DND-41 (cell line): ENCODE measurements at regions not wholly inside any gene's neighbourhood (a gene's known extent, or its start where the extent isn't known, plus 50 kb on each side); places are given as distances from the start of the nearest gene placed in this dataset.
"Not testable (repeated sequence)": the region's sequence is repeated elsewhere in the genome, so short reads cannot be mapped to it uniquely, and the experiment has no call there.

Experiments used
- ATAC-seq: fragments of 200-7000 bp; cut with Tn5 transposase; 3 replicates; pipeline ENCODE4 v1.9.1; 2021; ENCODE audit warnings: low read depth; ENCODE audit not compliant: insufficient read depth
- DNase-seq: peaks from one replicate; pipeline ENCODE4 v3.0.0-alpha.2; 2020
- H2AFZ ChIP-seq: 2 replicates; pipeline ENCODE4 v1.6.0; 2012; ENCODE audit warnings: low read depth, low read length
- H3K27ac ChIP-seq: 2 replicates; pipeline ENCODE4 v1.5.1; 2012; ENCODE audit warnings: low read length, inconsistent platforms
- H3K27me3 ChIP-seq: fragments of 200-600 bp; sonication (generic); 2 replicates; pipeline ENCODE4 v1.6.0; 2012; ENCODE audit warnings: low read length, mild to moderate bottlenecking, inconsistent platforms; ENCODE audit not compliant: insufficient read depth, poor library complexity
- H3K36me3 ChIP-seq: 2 replicates; pipeline ENCODE4 v1.5.1; 2012; ENCODE audit warnings: low read length, inconsistent platforms; ENCODE audit not compliant: insufficient read depth
- H3K4me1 ChIP-seq: 2 replicates; pipeline ENCODE4 v1.5.1; 2012; ENCODE audit warnings: mild to moderate bottlenecking, low read length; ENCODE audit not compliant: insufficient read depth
- H3K4me2 ChIP-seq: 2 replicates; pipeline ENCODE4 v1.6.0; 2012; ENCODE audit warnings: mild to moderate bottlenecking, moderate library complexity, low read length, inconsistent platforms; ENCODE audit not compliant: insufficient read depth
- H3K4me3 ChIP-seq, 2 experiments: fragments of 200-600 bp in 1 of 2; shearing (Covaris generic) in 1 of 2; 2 replicates each; pipeline ENCODE4 v1.5.1; 2012 to 2016; ENCODE audit warnings: inconsistent platforms in 2 of 2, low read length in 2 of 2, mild to moderate bottlenecking in 2 of 2, low read depth in 1 of 2, moderate library complexity in 1 of 2
- H3K79me2 ChIP-seq: 2 replicates; pipeline ENCODE4 v1.6.0; 2012; ENCODE audit warnings: low read length, inconsistent platforms; ENCODE audit not compliant: insufficient read depth
- H3K9ac ChIP-seq: 2 replicates; pipeline ENCODE4 v1.6.0; 2012; ENCODE audit warnings: low read depth, mild to moderate bottlenecking, inconsistent platforms, low read length, moderate library complexity
- H3K9me3 ChIP-seq: 2 replicates; pipeline ENCODE4 v1.5.1; 2012; ENCODE audit warnings: low read length, moderate library complexity, mild to moderate bottlenecking, inconsistent platforms; ENCODE audit not compliant: insufficient read depth, severe bottlenecking
- H4K20me1 ChIP-seq: 2 replicates; pipeline ENCODE4 v1.6.0; 2012; ENCODE audit warnings: low read length; ENCODE audit not compliant: insufficient read depth

- not testable (repeated sequence) for H3K79me2 ChIP-seq, H3K27me3 ChIP-seq, H3K36me3 ChIP-seq, H3K9me3 ChIP-seq, H3K4me1 ChIP-seq, H3K27ac ChIP-seq, ATAC-seq, H4K20me1 ChIP-seq, H3K9ac ChIP-seq, H3K4me3 ChIP-seq, H3K4me2 ChIP-seq, H2AFZ ChIP-seq, DNase-seq
These were observed 350.0 kb upstream of the FOLH1 start for GRCh38 chr11:49558261-49558847.

GRCh38 chr11:49560593-49560992 is 352.2 kb upstream of the FOLH1 start:
- H3K9me3 ChIP-seq, H4K20me1 ChIP-seq, H3K9ac ChIP-seq, H3K4me2 ChIP-seq, H3K79me2 ChIP-seq, H3K27me3 ChIP-seq, DNase-seq, H3K36me3 ChIP-seq, H3K4me3 ChIP-seq, H3K27ac ChIP-seq, H2AFZ ChIP-seq, H3K4me1 ChIP-seq, ATAC-seq: not testable (repeated sequence)

- H3K4me1 ChIP-seq, H3K4me2 ChIP-seq, DNase-seq, H3K79me2 ChIP-seq, H3K36me3 ChIP-seq, H3K9me3 ChIP-seq, H3K27ac ChIP-seq, H3K27me3 ChIP-seq, H3K4me3 ChIP-seq, H4K20me1 ChIP-seq, H3K9ac ChIP-seq, H2AFZ ChIP-seq: not testable (repeated sequence)
- peak; percentile 65; the same call in 1 of the 3 replicates for ATAC-seq
These were observed 353.0 kb upstream of the FOLH1 start for GRCh38 chr11:49561240-49561880.

GRCh38 chr11:49562262-49562661 is 353.9 kb upstream of the FOLH1 start:
- H3K27ac ChIP-seq, H4K20me1 ChIP-seq, H3K27me3 ChIP-seq, H3K4me2 ChIP-seq, H3K4me1 ChIP-seq, H3K79me2 ChIP-seq, H3K4me3 ChIP-seq, H3K9ac ChIP-seq, ATAC-seq, H3K9me3 ChIP-seq, DNase-seq, H3K36me3 ChIP-seq, H2AFZ ChIP-seq: not testable (repeated sequence)

- H3K9me3 ChIP-seq: not testable (repeated sequence)
These were observed 371.1 kb upstream of the FOLH1 start for GRCh38 chr11:49579492-49579891.

GRCh38 chr11:49585495-49585894 is 366.7 kb upstream of the OR4C13 start:
- H3K36me3 ChIP-seq, H3K79me2 ChIP-seq, H3K27ac ChIP-seq, H2AFZ ChIP-seq, H4K20me1 ChIP-seq, H3K9ac ChIP-seq, H3K4me3 ChIP-seq, DNase-seq, ATAC-seq, H3K4me1 ChIP-seq, H3K9me3 ChIP-seq, H3K4me2 ChIP-seq, H3K27me3 ChIP-seq: not testable (repeated sequence)

More at GRCh38 chr11:49579492-49579891, 371.1 kb upstream of the FOLH1 start:
- H2AFZ ChIP-seq, H3K4me2 ChIP-seq, H4K20me1 ChIP-seq, H3K36me3 ChIP-seq, DNase-seq, H3K27me3 ChIP-seq, ATAC-seq, H3K27ac ChIP-seq, H3K9ac ChIP-seq, H3K4me3 ChIP-seq, H3K4me1 ChIP-seq, H3K79me2 ChIP-seq: not testable (repeated sequence)

GRCh38 chr11:49608892-49609291 is 343.3 kb upstream of the OR4C13 start:
- H4K20me1 ChIP-seq, H3K4me1 ChIP-seq, H3K36me3 ChIP-seq, H3K4me3 ChIP-seq, H3K9me3 ChIP-seq, ATAC-seq, H3K27me3 ChIP-seq, H3K79me2 ChIP-seq, H2AFZ ChIP-seq, DNase-seq, H3K27ac ChIP-seq, H3K4me2 ChIP-seq, H3K9ac ChIP-seq: not testable (repeated sequence)

- not testable (repeated sequence) for H3K9ac ChIP-seq, H3K27ac ChIP-seq, H3K79me2 ChIP-seq, H3K4me1 ChIP-seq, H3K4me3 ChIP-seq, DNase-seq, H4K20me1 ChIP-seq, H2AFZ ChIP-seq, H3K9me3 ChIP-seq, H3K36me3 ChIP-seq, H3K4me2 ChIP-seq, ATAC-seq, H3K27me3 ChIP-seq
These were observed 328.3 kb upstream of the OR4C13 start for GRCh38 chr11:49623872-49624271.
